ENCODE measurements at regions not wholly inside any gene's neighbourhood (a gene's known extent, or its start where the extent isn't known, plus 50 kb on each side); places are given as distances from the start of the nearest gene placed in this dataset.
A peak's percentile ranks its signal among the peaks of the same experiment; 100 is the strongest.

DNA sequence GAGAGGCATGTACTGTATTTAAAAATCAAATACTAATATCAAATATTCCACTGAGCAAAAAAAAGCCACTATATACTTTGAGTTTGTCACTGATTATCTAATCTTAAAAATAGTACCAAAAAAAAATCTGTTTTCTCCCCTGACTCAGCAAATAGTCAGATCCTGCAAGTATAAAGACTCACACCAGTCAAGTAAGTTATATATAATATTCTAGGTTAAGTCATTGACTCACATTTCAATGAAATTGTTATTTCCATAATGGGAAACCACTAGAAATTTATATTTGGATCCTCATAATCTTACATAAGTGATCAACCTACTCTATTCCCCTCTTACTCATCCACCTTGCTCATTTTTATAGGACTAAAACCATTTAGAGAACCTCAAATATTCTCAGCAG, 447.2 kb upstream of the MEF2C start:
- H4K20me1 ChIP-seq (ENCODE audit: insufficient read depth, low read length), result no peaks in the 10 kb centered on the region
- no peak overlapping the region for H2AFZ ChIP-seq (replicated peaks; ENCODE audit: low read length, poor library complexity)
- no peak overlapping the region for H2BK20ac ChIP-seq (ENCODE audit: low read depth, low read length)
- H3K4ac ChIP-seq (ENCODE audit: low read depth, low read length), result no peak overlapping the region
- dilution Hi-C loops (cut with HindIII; ENCODE audit: low sequenced_read_pairs, unreplicated experiment) (no loop called here), in situ Hi-C loops (cut with MboI; ENCODE audit: low sequenced_read_pairs) (no loop called here), intact Hi-C loops (cut with micrococcal nuclease) (no loop called here)
- no peaks in the 10 kb centered on the region for H3K36me3 ChIP-seq (ENCODE audit: control insufficient read depth, insufficient read depth, low read length)
- no peak overlapping the region for H3K27ac ChIP-seq (ENCODE audit: insufficient read depth, low read length)
- no peak overlapping the region for H3K23ac ChIP-seq (ENCODE audit: low read depth, low read length)
- no peaks in the 10 kb centered on the region for H3K27me3 ChIP-seq (ENCODE audit: control insufficient read depth, insufficient read depth, low read length)
- ChIA-PET CTCF (no interaction called here), POLR2A (ENCODE audit: unreplicated experiment) (no interaction called here)
- no peak overlapping the region for H2AK5ac ChIP-seq (ENCODE audit: low read depth, low read length)
- TF ChIP-seq MAFK (IDR thresholded peaks at IDR 0.05; ENCODE audit: low read depth, low read length) (peak; percentile 61), MAZ (IDR thresholded peaks at IDR 0.05; ENCODE audit: borderline replicate concordance, low read depth, low read length) (no peak), NFE2L2 (IDR thresholded peaks at IDR 0.05; ENCODE audit: low read depth, low read length) (no peak), SMC3 (IDR thresholded peaks at IDR 0.05; ENCODE audit: low read depth, low read length) (no peak), RFX5 (IDR thresholded peaks at IDR 0.05; ENCODE audit: low read depth, low read length) (no peak), BHLHE40 (IDR thresholded peaks at IDR 0.05; ENCODE audit: low read depth, low read length) (no peak)
- H3K4me2 ChIP-seq (ENCODE audit: low read depth, low read length), result no peak overlapping the region
- no peaks in the 10 kb centered on the region for H3K9me3 ChIP-seq (ENCODE audit: control insufficient read depth, insufficient read depth, low read length)
- H2BK5ac ChIP-seq (ENCODE audit: low read depth, low read length, poor library complexity, severe bottlenecking), result no peak overlapping the region
- H4K8ac ChIP-seq (ENCODE audit: low read depth in 2 of 2, low read length in 2 of 2), result no peak overlapping the region
- no peak overlapping the region for H3K14ac ChIP-seq (replicated peaks; ENCODE audit: low read depth, low read length)
- H2BK120ac ChIP-seq (ENCODE audit: low read depth, low read length), result no peak overlapping the region
- H3K56ac ChIP-seq (ENCODE audit: extremely low read depth, insufficient read depth, low read length), result no peak overlapping the region
- no peak overlapping the region for H2BK15ac ChIP-seq (ENCODE audit: low read depth, low read length)
- no peaks in the 10 kb centered on the region for H3K4me1 ChIP-seq (ENCODE audit: control insufficient read depth, insufficient read depth, low read length)
- no TSS peak for BruUV-seq (replicated peaks)
- no peak for DNase-seq
- no peaks in the 10 kb centered on the region for H3K79me1 ChIP-seq (ENCODE audit: low read depth in 1 of 2, low read length in 2 of 2)
- no peak overlapping the region for H3K9ac ChIP-seq (ENCODE audit: low read depth, low read length)
- H2AK9ac ChIP-seq (replicated peaks; ENCODE audit: low read depth, low read length, poor library complexity), result no peak overlapping the region
- H3K4me3 ChIP-seq (ENCODE audit: insufficient read depth, low read depth, low read length), result no peak overlapping the region
- no peak for ATAC-seq (ENCODE audit: low read depth)
- H3K18ac ChIP-seq (ENCODE audit: low read depth, low read length), result no peak overlapping the region
- H3K9me1 ChIP-seq (ENCODE audit: insufficient read depth, low read length), result no peaks in the 10 kb centered on the region
- no peak overlapping the region for H4K5ac ChIP-seq (ENCODE audit: low read depth, low read length)
- H4K91ac ChIP-seq (ENCODE audit: insufficient read depth, low read depth, low read length), result no peak overlapping the region
